ENCODE measurements at regions not wholly inside any gene's neighbourhood (a gene's known extent, or its start where the extent isn't known, plus 50 kb on each side); places are given as distances from the start of the nearest gene placed in this dataset.

DNA sequence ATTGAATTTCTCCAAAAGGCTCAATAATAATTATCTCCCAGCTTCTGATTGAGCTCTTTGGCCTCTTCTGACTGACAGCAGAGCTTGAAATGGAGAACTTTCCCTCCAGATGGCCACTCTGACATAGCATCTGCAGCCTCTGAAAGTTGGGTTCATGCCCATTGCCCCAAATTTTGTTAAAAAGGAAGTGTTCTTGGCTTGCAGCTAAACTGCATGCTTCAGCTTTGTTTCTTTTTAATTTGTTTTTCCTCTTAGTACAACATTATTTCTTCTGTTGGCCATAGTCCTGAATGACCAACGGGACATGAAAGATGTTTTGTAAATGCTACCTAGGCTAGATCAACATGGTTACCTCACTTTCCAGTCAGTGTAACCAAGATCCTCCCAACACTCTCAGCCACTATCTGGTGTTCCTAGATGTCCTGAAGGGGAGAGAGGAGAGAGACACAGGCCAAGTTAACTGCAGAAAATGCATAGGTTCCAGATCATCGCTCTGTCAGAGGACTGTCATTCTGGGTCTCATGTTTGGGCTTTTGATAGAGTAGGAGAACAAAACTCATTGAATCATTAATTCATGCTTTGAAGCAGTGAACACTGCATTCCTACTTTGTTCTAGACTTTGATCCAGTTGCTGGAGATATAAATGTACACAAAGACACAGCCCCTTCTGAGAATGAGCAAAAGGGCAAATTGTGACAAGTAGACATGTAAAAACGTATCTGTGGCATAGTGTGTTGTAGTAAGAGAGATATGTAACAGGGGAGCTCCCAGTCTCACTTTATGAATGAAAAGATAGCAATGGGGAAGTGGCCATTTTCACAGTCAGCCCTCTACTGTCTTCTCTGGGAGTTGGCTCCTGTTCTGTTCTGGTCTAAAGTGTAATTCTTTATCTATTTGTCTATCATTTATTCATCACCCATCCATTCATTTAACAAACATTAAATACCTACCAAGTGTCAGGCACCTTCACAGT is 156.2 kb downstream of the ZNF621 start:
- TF ChIP-seq POLR2A (IDR thresholded peaks at IDR 0.05), result no peak
- no peak for TF ChIP-seq CTCF (IDR thresholded peaks at IDR 0.05)
- TF ChIP-seq POLR2AphosphoS5 (IDR thresholded peaks at IDR 0.05; ENCODE audit: insufficient read depth in 1 of 2, low read depth in 1 of 2), result no peak
